ENCODE measurements at regions not wholly inside any gene's neighbourhood (a gene's known extent, or its start where the extent isn't known, plus 50 kb on each side); places are given as distances from the start of the nearest gene placed in this dataset.

DNA sequence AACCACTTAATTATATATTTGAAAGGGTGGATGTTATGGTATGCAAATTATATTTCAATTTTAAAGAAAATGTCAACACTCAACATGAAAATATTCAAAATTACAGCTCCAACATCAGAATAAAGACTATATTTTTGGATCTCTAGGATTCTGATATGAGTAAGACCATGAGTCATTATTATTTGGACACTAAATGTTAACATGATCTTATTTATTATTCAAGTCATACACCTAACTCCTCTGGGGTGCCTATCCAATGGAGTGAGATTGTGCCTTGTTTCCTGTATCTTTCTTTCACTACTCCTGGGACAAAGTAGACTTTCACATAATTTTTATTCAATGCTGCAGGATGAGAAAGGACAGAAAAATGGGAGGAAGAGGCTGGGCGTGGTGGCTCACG lies 135.2 kb upstream of the PRSS1 start:
- FAIRE-seq (no peak), DNase-seq (ENCODE audit: insufficient read length) (no peak)
- TF ChIP-seq POLR2AphosphoS5 (IDR thresholded peaks at IDR 0.05; ENCODE audit: low read depth, low read length), result no peak
- TF ChIP-seq POLR2A (IDR thresholded peaks at IDR 0.05; ENCODE audit: low read depth, low read length), result no peak
- TF ChIP-seq TAF1 (IDR thresholded peaks at IDR 0.05; ENCODE audit: borderline replicate concordance, low read depth, low read length), result no peak

DNA sequence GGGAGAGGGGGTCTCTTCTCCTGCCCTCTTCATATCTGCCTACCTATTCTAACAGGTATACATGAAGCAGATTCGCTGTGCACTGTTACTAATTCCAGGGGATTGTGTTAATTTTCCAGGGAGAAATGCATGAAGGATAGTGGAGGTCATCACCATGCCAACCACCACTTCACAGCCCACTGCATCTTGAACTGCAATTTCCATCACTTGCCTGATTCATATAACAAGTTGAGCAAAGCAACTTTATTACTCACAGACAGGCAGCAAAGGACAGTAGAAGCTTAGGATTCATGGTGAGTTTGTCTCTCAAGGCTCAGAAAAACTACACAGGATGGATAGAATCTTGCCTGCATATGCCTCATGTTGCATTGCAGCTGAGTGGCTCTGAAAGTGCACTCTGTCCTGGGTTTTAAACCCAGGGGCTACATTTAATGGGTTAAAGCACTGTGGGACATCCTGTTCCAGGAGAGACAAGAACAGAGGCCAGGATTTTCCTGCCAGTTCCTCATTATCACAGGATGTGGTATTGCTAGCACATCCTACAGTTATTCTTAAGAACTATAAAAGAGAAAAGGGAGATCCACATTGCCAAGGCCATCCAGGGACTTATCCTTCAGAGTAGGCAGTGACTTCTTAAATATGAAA lies 136.9 kb upstream of the PRSS1 start:
- no peak for FAIRE-seq
- TF ChIP-seq POLR2AphosphoS5 (IDR thresholded peaks at IDR 0.05; ENCODE audit: low read depth, low read length) (no peak), POLR2A (IDR thresholded peaks at IDR 0.05; ENCODE audit: low read depth, low read length) (no peak), TAF1 (IDR thresholded peaks at IDR 0.05; ENCODE audit: borderline replicate concordance, low read depth, low read length) (no peak)
- no peak for DNase-seq (ENCODE audit: insufficient read length)

DNA sequence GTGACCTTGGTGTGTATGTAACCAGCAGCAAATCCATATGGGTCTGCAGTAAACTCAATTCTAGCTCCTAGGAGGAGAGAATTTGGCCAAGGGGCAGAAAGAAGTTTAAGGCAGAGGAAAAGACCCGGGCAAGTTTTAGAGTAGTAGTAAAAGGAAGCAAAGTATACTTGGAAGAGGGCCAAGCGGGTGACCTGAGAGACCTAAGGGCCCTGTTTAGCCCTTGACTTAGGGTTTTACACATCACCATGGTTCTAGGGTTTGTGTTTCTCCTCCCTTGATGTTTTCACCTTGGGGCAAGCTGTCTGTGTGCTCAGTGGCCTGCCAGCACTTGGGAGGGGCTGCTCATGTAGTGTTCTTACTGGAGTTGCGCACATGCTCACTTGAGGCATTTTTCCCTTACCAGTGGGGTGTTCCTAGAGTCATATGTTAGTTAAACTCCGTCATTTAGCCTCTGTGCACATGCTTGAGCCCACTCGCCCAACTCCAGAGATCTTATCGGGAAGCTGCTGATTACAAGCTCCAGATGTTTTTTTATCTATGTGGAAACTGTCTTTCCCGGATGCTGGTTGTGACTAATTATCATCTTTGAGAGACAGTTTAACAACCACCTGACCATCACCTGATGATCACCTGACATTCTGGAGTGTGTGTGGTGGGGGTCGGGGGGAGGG lies 137.6 kb upstream of the PRSS1 start:
- FAIRE-seq (no peak), DNase-seq (ENCODE audit: insufficient read length) (no peak)
- TF ChIP-seq POLR2A (IDR thresholded peaks at IDR 0.05; ENCODE audit: low read depth, low read length), result no peak
- TF ChIP-seq POLR2AphosphoS5 (IDR thresholded peaks at IDR 0.05; ENCODE audit: low read depth, low read length), result no peak
- TF ChIP-seq TAF1 (IDR thresholded peaks at IDR 0.05; ENCODE audit: borderline replicate concordance, low read depth, low read length), result no peak

DNA sequence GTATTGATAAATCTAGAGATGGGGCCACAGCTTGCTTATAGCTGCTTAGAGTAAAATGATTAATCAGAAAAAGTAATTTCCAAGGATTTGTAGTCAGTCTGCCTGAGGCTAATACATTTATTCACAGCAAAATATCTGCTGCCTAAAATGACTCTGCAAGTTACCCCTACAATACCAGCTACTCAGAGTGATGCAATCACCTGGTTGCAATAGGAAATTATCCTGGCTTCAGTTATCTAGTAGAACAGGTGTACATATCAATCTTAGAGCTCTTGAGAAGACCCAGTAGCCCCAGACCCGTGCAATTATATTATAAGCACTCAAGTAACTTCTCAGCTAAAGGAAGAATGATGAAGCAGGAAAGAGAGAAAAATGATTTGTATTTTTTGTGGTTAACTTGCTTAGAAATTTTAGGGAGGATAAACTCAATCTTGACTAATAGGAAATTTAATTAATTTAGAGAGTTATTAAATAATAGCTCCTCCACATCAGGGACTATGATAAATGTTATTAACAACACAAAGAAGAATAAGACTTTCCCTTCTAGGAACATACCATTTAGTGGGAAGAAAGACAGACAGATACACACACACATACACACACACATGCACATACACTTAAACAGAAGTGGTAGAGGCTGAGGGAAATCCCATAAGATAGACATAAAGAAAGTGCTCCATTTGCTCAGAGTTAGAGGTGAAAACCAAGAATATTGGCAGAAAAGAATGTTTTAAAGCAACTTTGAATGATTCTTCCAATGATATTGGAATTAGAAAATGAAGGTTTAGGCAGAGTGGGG lies 140.4 kb upstream of the PRSS1 start:
- no peak for TF ChIP-seq TAF1 (IDR thresholded peaks at IDR 0.05; ENCODE audit: borderline replicate concordance, low read depth, low read length)
- no peak for TF ChIP-seq POLR2A (IDR thresholded peaks at IDR 0.05; ENCODE audit: low read depth, low read length)
- no peak for TF ChIP-seq POLR2AphosphoS5 (IDR thresholded peaks at IDR 0.05; ENCODE audit: low read depth, low read length)
- DNase-seq (ENCODE audit: insufficient read length), result no peak
- FAIRE-seq, result no peak

DNA sequence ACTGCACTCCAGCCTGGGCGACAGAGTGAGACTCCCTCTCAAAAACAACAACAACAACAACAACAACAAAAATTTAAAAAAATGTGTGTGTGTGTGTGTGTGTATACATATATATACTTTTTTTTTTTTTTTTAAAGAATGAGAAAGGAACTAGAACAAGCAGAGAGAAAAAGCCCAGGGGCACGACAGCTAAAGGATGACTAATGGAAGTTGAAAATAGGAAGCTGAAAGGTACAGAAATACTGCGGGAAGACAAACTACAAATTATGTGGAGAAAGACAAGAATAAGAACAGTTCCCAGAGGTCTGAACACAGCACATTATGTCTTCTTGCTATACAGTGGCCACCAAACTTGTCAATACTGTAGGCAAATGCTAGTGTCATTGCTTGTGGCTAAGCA lies 141.9 kb upstream of the PRSS1 start:
- no peak for FAIRE-seq
- TF ChIP-seq POLR2A (IDR thresholded peaks at IDR 0.05; ENCODE audit: low read depth, low read length) (no peak), TAF1 (IDR thresholded peaks at IDR 0.05; ENCODE audit: borderline replicate concordance, low read depth, low read length) (no peak)
- no peak for DNase-seq (ENCODE audit: insufficient read length)

DNA sequence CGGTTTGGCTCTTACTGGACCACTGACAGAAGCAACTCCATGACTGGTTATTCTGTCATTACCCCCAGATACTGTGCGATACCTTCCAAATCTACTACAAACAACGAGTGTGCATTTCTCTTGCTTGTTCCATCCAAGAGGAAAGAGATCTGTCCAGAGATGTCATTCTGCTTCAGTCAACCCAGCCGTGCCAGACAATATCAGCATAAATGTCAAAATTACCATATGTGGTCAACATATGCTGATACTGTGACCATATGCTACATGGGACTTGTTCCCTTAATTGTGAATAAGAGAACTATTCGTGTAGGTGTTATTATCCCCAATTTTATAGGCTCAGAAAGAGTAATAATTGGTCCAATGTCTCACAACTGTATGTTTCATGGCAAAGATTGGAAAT lies 143.2 kb upstream of the PRSS1 start:
- DNase-seq (ENCODE audit: insufficient read length), result no peak
- TF ChIP-seq POLR2A (IDR thresholded peaks at IDR 0.05; ENCODE audit: low read depth, low read length), result no peak
- TF ChIP-seq POLR2AphosphoS5 (IDR thresholded peaks at IDR 0.05; ENCODE audit: low read depth, low read length), result no peak
- TF ChIP-seq TAF1 (IDR thresholded peaks at IDR 0.05; ENCODE audit: borderline replicate concordance, low read depth, low read length), result no peak
- no peak for FAIRE-seq

DNA sequence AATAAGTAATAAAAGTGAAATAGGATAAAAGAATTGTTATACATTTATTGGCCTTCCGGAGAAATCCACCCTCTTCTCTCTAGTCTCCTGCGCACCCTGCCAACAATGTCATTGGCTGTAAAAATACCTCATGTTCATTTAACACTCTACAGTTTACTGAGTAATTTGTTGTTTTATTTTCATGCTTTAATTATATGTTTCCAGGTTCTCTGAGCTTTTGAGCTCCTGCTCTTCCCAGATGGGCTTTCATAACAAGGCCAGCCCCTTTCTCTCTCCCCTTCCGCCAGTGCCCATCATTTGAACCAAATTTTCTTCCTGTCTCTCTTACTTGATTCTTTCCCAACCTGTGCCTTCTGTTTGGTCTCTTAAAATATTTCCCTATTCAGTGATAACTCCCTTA lies 144.6 kb upstream of the PRSS1 start:
- DNase-seq (ENCODE audit: insufficient read length), result no peak
- FAIRE-seq, result no peak
- TF ChIP-seq POLR2A (IDR thresholded peaks at IDR 0.05; ENCODE audit: low read depth, low read length) (no peak), TAF1 (IDR thresholded peaks at IDR 0.05; ENCODE audit: borderline replicate concordance, low read depth, low read length) (no peak), POLR2AphosphoS5 (IDR thresholded peaks at IDR 0.05; ENCODE audit: low read depth, low read length) (no peak)

DNA sequence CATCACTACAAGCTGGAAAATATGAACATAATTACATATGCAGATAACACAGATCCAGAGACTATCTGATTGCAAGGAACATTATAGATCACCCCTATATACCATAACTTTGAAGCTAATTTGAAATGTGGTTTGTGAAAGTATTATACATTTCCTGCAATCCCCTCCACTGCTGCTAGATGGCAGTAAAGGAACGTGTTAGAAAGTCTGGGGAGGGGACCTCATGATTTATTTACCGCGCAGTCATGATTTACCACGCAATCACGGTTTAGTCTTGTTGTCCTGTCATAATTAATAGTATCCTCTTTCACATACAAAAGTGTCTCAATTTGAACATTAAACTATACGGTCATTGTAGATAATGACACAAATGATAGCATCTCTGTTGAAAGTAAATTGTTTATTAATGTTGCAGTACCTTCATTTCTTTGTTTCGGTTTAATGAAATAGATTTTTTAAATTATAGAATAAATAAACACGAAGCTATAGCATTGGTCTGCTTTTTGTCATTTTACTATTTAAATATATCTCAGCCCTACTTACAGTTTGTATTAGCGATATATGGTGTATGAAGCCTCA lies 145.3 kb upstream of the PRSS1 start:
- no peak for FAIRE-seq
- TF ChIP-seq POLR2AphosphoS5 (IDR thresholded peaks at IDR 0.05; ENCODE audit: low read depth, low read length) (no peak), POLR2A (IDR thresholded peaks at IDR 0.05; ENCODE audit: low read depth, low read length) (no peak), TAF1 (IDR thresholded peaks at IDR 0.05; ENCODE audit: borderline replicate concordance, low read depth, low read length) (no peak)
- peak; percentile 10 for DNase-seq (ENCODE audit: insufficient read length)

DNA sequence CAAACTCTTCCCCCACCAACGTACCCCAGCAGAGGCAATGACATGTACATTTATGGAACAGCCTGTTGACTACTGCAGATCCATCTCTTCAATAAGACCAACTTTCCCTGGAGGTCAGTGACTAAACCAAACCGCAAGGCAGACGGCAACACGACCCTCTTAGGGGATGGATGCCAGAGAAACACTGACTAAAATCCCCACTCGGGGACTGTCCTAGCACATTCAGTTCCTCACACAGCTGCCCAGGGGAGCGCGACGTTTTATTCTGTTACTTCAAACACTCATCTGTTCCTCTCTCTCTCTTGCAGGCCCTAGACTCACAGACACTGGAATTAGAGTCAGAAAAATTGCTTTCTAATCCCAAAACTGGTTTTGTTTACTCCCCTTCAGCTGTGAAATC lies 146.5 kb upstream of the PRSS1 start:
- DNase-seq (ENCODE audit: insufficient read length) (no peak), FAIRE-seq (no peak)
- TF ChIP-seq POLR2AphosphoS5 (IDR thresholded peaks at IDR 0.05; ENCODE audit: low read depth, low read length) (no peak), TAF1 (IDR thresholded peaks at IDR 0.05; ENCODE audit: borderline replicate concordance, low read depth, low read length) (no peak), POLR2A (IDR thresholded peaks at IDR 0.05; ENCODE audit: low read depth, low read length) (no peak)

DNA sequence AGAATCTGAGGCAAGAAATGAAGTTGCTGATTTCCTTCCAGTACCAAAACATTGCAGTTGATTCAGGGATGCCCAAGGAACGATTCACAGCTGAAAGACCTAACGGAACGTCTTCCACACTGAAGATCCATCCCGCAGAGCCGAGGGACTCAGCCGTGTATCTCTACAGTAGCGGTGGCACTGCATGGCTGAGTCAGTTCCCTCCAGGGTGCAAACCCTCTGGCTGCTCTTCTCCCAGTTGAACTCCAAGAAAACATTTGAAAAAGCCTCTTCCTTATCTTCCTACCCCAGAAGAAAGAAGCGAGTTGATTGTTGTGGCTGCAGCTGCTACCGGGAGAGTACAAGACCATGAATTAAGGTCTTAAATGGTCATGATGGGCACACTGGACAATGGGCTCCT lies 147.1 kb upstream of the PRSS1 start:
- DNase-seq (ENCODE audit: insufficient read length) (no peak), FAIRE-seq (no peak)
- TF ChIP-seq POLR2AphosphoS5 (IDR thresholded peaks at IDR 0.05; ENCODE audit: low read depth, low read length) (no peak), POLR2A (IDR thresholded peaks at IDR 0.05; ENCODE audit: low read depth, low read length) (no peak), TAF1 (IDR thresholded peaks at IDR 0.05; ENCODE audit: borderline replicate concordance, low read depth, low read length) (no peak)

DNA sequence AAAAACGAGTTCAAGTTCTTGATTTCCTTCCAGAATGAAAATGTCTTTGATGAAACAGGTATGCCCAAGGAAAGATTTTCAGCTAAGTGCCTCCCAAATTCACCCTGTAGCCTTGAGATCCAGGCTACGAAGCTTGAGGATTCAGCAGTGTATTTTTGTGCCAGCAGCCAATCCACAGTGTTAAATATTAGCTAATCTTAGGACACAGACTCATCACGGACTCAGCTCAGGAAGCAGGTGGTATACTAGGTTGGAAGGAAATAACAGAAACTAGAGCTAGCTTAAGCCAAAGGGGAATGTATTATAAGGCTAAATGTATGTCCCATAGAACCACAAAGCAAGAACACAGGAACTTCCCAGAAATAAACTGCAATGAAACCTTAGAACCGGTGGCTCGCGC lies 151.0 kb upstream of the PRSS1 start:
- DNase-seq (ENCODE audit: insufficient read length), result no peak
- no peak for FAIRE-seq
- TF ChIP-seq TAF1 (IDR thresholded peaks at IDR 0.05; ENCODE audit: borderline replicate concordance, low read depth, low read length) (no peak), POLR2AphosphoS5 (IDR thresholded peaks at IDR 0.05; ENCODE audit: low read depth, low read length) (no peak), POLR2A (IDR thresholded peaks at IDR 0.05; ENCODE audit: low read depth, low read length) (no peak)

Data from GM12892 (cell line).